ENCODE measurements at regions not wholly inside any gene's neighbourhood (a gene's known extent, or its start where the extent isn't known, plus 50 kb on each side); places are given as distances from the start of the nearest gene placed in this dataset.
"Not testable (repeated sequence)": the region's sequence is repeated elsewhere in the genome, so short reads cannot be mapped to it uniquely, and the experiment has no call there.

- Histone ChIP-seq H3K4me1 (no peaks in the 10 kb centered on the region), H3K27ac (no peak overlapping the region), H3K4me3 (no peak overlapping the region), H3K27me3 (no peaks in the 10 kb centered on the region), H3K36me3 (replicated peaks in 1 of 2; ENCODE audit: insufficient read depth in 1 of 2, low read depth in 2 of 2) (no peaks in the 10 kb centered on the region), H3K9me3 (no peaks in the 10 kb centered on the region)
- intact Hi-C loops (cut with DNase I): no loop called here
- DNase-seq (no peak), ATAC-seq (no peak)
- WGBS, 2 donors: 49 to 63% methylated on average over 5 of the region's 5 CpGs
- TF ChIP-seq POLR2A (IDR thresholded peaks at IDR 0.05) (no peak), CTCF (IDR thresholded peaks at IDR 0.05) (no peak)
Measured at GRCh38 chr5:90047113-90047512, 362.4 kb downstream of the CETN3 start.

GRCh38 chr5:90040082-90040481 lies 369.5 kb downstream of the CETN3 start:
- 78 to 79% methylated on average over 4 of the region's 4 CpGs for WGBS, 2 donors
- H3K9me3 ChIP-seq; H3K36me3 ChIP-seq (replicated peaks in 1 of 2; ENCODE audit: insufficient read depth in 1 of 2, low read depth in 2 of 2); ATAC-seq; H3K4me1 ChIP-seq; DNase-seq; H3K27me3 ChIP-seq; H3K4me3 ChIP-seq; H3K27ac ChIP-seq; intact Hi-C loops (cut with DNase I): not testable (repeated sequence)

DNA sequence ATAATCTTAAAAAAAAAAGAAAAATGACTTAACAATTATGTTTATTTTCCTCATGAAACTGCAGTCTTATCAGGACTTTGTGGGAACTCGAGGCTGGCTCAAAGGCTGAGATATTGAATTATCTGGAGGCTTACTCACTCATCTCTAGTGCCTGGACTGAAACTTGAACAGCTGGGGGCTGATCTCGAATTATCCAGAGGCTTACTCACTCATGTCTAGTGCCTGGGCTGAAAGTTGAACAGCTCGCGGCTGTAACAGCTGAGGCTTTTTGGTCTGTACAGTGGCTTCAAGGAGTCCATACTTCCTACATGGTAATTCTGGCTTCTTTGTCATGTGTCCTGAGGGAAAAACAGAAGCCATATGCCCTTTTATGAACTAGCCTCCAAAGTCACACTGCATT lies 371.9 kb downstream of the CETN3 start:
- no peaks in the 10 kb centered on the region for H3K9me3 ChIP-seq
- ATAC-seq (no peak), DNase-seq (no peak)
- H3K36me3 ChIP-seq (replicated peaks in 1 of 2; ENCODE audit: insufficient read depth in 1 of 2, low read depth in 2 of 2): no peaks in the 10 kb centered on the region
- no peak for TF ChIP-seq CTCF (IDR thresholded peaks at IDR 0.05)
- no peak for TF ChIP-seq POLR2A (IDR thresholded peaks at IDR 0.05)
- H3K4me3 ChIP-seq: no peak overlapping the region
- H3K27ac ChIP-seq: no peak overlapping the region
- H3K27me3 ChIP-seq: no peaks in the 10 kb centered on the region
- intact Hi-C loops (cut with DNase I): no loop called here
- 21 to 40% methylated on average over 2 to 4 of the region's 4 CpGs for WGBS, 2 donors
- no peaks in the 10 kb centered on the region for H3K4me1 ChIP-seq

- Histone ChIP-seq H3K36me3 (replicated peaks in 1 of 2; ENCODE audit: insufficient read depth in 1 of 2, low read depth in 2 of 2) (no peaks in the 10 kb centered on the region), H3K4me3 (no peak overlapping the region), H3K27ac (no peak overlapping the region), H3K27me3 (no peaks in the 10 kb centered on the region), H3K9me3 (no peaks in the 10 kb centered on the region), H3K4me1 (no peaks in the 10 kb centered on the region)
- ATAC-seq (no peak), DNase-seq (no peak)
- intact Hi-C loops (cut with DNase I): no loop called here
- TF ChIP-seq CTCF (IDR thresholded peaks at IDR 0.05) (no peak), POLR2A (IDR thresholded peaks at IDR 0.05) (no peak)
Measured at GRCh38 chr5:90022711-90023053, 386.9 kb downstream of the CETN3 start.

- Histone ChIP-seq H3K9me3 (no peaks in the 10 kb centered on the region), H3K27me3 (no peaks in the 10 kb centered on the region), H3K4me1 (no peaks in the 10 kb centered on the region), H3K4me3 (no peak overlapping the region), H3K36me3 (replicated peaks in 1 of 2; ENCODE audit: insufficient read depth in 1 of 2, low read depth in 2 of 2) (no peaks in the 10 kb centered on the region), H3K27ac (no peak overlapping the region)
- intact Hi-C loops (cut with DNase I): no loop called here
- DNase-seq (no peak), ATAC-seq (no peak)
- no peak for TF ChIP-seq POLR2A (IDR thresholded peaks at IDR 0.05)
- TF ChIP-seq CTCF (IDR thresholded peaks at IDR 0.05): no peak
- WGBS, 2 donors: 66 to 72% methylated on average over 1 of the region's 1 CpG
Measured at GRCh38 chr5:90022002-90022710, 387.4 kb downstream of the CETN3 start.
